HCT116 (cell line): ENCODE measurements at regions not wholly inside any gene's neighbourhood (a gene's known extent, or its start where the extent isn't known, plus 50 kb on each side); places are given as distances from the start of the nearest gene placed in this dataset.

Source experiments
- ATAC-seq: fragments of 200-7000 bp; cut with Tn5 transposase; 2 replicates; pipeline ENCODE4 v1.9.1; 2020; ENCODE audit warnings: mild to moderate bottlenecking, moderate library complexity
- BruUV-seq: library from RNA; stranded (reverse); fragments of 400-500 nt; replicated peaks from 2 replicates; lab custom pipeline; 2021; lab: Mats Ljungman, UMichigan
- CTCF ChIA-PET: fragments of 300-600 bp; sonication (Branson Sonifier 250); formaldehyde crosslinking; loops from one replicate; lab custom pipeline; 2021; ENCODE audit warnings: antibody characterized with exemption; lab: Charles Lee
- POLR2A ChIA-PET: fragments of 300-600, 350-600 bp; sonication (Branson Sonifier 250); formaldehyde crosslinking; loops from one replicate; lab custom pipeline; 2021; ENCODE audit warnings: antibody characterized with exemption; lab: Charles Lee
- RAD21 ChIA-PET, 2 experiments: fragments of 300-600 bp; sonication (Branson Sonifier 250); formaldehyde crosslinking; loops; one replicate each; lab custom pipeline; 2023; ENCODE audit warnings: low total read pairs in 2 of 2; ENCODE audit not compliant: uncharacterized antibody in 2 of 2, unreplicated experiment in 2 of 2, low non-redundant PET in 1 of 2; lab: Charles Lee
- DNase-seq: peaks from one replicate; pipeline ENCODE4 v3.0.0-alpha.2; 2010; ENCODE audit warnings: low read depth, low spot score
- H2AFZ ChIP-seq: fragments of 200-600 bp; shearing (Covaris generic), sonication (generic); 2 replicates; pipeline ENCODE4 v1.6.1; 2017; ENCODE audit warnings: low read depth, mixed run types, mixed read lengths, antibody characterized with exemption, low read length; ENCODE audit not compliant: poor library complexity, severe bottlenecking
- H3K27ac ChIP-seq: 2 replicates; pipeline ENCODE4 v1.5.1; 2012; ENCODE audit warnings: low read depth, low read length
- H3K27me3 ChIP-seq: fragments of 200-600 bp; sonication (generic); 2 replicates; pipeline ENCODE4 v1.6.1; 2016; ENCODE audit warnings: mixed run types, low read length, mixed read lengths; ENCODE audit not compliant: insufficient read depth
- H3K36me3 ChIP-seq, 2 experiments: fragments of 200-500 bp in 1 of 2; fragments of 200-600 bp in 1 of 2; sonication (Bioruptor generic) in 1 of 2; sonication (generic) in 1 of 2; 2 replicates each; pipeline versions ENCODE4 v1.5.1 to v1.6.1; 2014 to 2016; ENCODE audit warnings: low read length in 2 of 2, inconsistent platforms in 1 of 2, mixed read lengths in 1 of 2, mixed run types in 1 of 2; ENCODE audit not compliant: insufficient read depth in 2 of 2, control insufficient read depth in 1 of 2
- H3K4me1 ChIP-seq, 2 experiments: fragments of 200-600 bp in 1 of 2; sonication (generic) in 1 of 2; 2 replicates each; pipeline versions ENCODE4 v1.5.1 to v1.6.1; 2012 to 2017; ENCODE audit warnings: low read length in 2 of 2, inconsistent platforms in 1 of 2, mild to moderate bottlenecking in 1 of 2, mixed read lengths in 1 of 2, mixed run types in 1 of 2, moderate library complexity in 1 of 2; ENCODE audit not compliant: insufficient read depth in 2 of 2, control insufficient read depth in 1 of 2
- H3K4me2 ChIP-seq: fragments of 200-600 bp; sonication (generic); 2 replicates; pipeline ENCODE4 v1.6.1; 2017; ENCODE audit warnings: mixed run types, low read length, mixed read lengths
- H3K4me3 ChIP-seq, 2 experiments: fragments of 200-600 bp in 1 of 2; sonication (generic) in 1 of 2; replicated peaks in 1 of 2; 2 replicates each; pipeline ENCODE4 v1.5.1; 2011 to 2016; ENCODE audit warnings: low read length in 2 of 2, control low read depth in 1 of 2, low read depth in 1 of 2, mild to moderate bottlenecking in 1 of 2, mixed read lengths in 1 of 2, mixed run types in 1 of 2
- H3K79me2 ChIP-seq: fragments of 200-600 bp; sonication (generic); 2 replicates; pipeline ENCODE4 v1.6.1; 2017; ENCODE audit warnings: mild to moderate bottlenecking, mixed run types, low read length, moderate library complexity, mixed read lengths; ENCODE audit not compliant: insufficient read depth
- H3K9ac ChIP-seq: fragments of 200-600 bp; sonication (generic); 2 replicates; pipeline ENCODE4 v1.6.1; 2016; ENCODE audit warnings: low read length, mixed read lengths
- H3K9me2 ChIP-seq: fragments of 200-600 bp; sonication (generic), shearing (Covaris generic); 2 replicates; pipeline ENCODE4 v1.6.1; 2017; ENCODE audit warnings: mixed run types, mild to moderate bottlenecking, moderate library complexity; ENCODE audit not compliant: insufficient read depth
- H3K9me3 ChIP-seq, 2 experiments: fragments of 200-500 bp in 1 of 2; fragments of 200-600 bp in 1 of 2; sonication (Bioruptor generic) in 1 of 2; sonication (generic) in 1 of 2; 2 replicates each; pipeline ENCODE4 v1.6.1; 2014 to 2017; ENCODE audit warnings: low read length in 2 of 2, mixed read lengths in 2 of 2, inconsistent platforms in 1 of 2, low read depth in 1 of 2, mild to moderate bottlenecking in 1 of 2, mixed run types in 1 of 2, moderate library complexity in 1 of 2; ENCODE audit not compliant: control insufficient read depth in 1 of 2, insufficient read depth in 1 of 2
- H4K20me1 ChIP-seq: fragments of 200-600 bp; sonication (generic), shearing (Covaris generic); 2 replicates; pipeline ENCODE4 v1.6.1; 2017; ENCODE audit warnings: mixed run types, mild to moderate bottlenecking, moderate library complexity; ENCODE audit not compliant: insufficient read depth
- CEBPB ChIP-seq: IDR thresholded peaks from 2 replicates; pipeline ENCODE4 v1.6.1; 2012; ENCODE audit warnings: low read depth
- ELF1 ChIP-seq: IDR thresholded peaks from 2 replicates; pipeline ENCODE4 v1.6.1; 2012; ENCODE audit warnings: low read depth, borderline replicate concordance
- EZH2 ChIP-seq: fragments of 200-600 bp; sonication (generic); IDR thresholded peaks from 2 replicates; pipeline ENCODE4 v1.6.1; 2017; ENCODE audit warnings: antibody characterized with exemption, mixed run types
- EZH2phosphoT487 ChIP-seq: fragments of 200-600 bp; IDR thresholded peaks from 2 replicates; pipeline ENCODE4 v1.6.1; 2018; ENCODE audit warnings: antibody characterized with exemption, borderline replicate concordance
- FOSL1 ChIP-seq: IDR thresholded peaks from 2 replicates; pipeline ENCODE4 v1.6.1; 2012; ENCODE audit warnings: low read depth
- POLR2AphosphoS5 ChIP-seq: IDR thresholded peaks from 2 replicates; pipeline ENCODE4 v1.6.1; 2011; ENCODE audit warnings: mild to moderate bottlenecking, low read depth, low read length, moderate library complexity
- RAD21 ChIP-seq: IDR thresholded peaks from 2 replicates; pipeline ENCODE4 v1.6.1; 2012; ENCODE audit warnings: low read depth, mild to moderate bottlenecking
- SP1 ChIP-seq: IDR thresholded peaks from 2 replicates; pipeline ENCODE4 v1.6.1; 2012; ENCODE audit warnings: low read depth
- TCF7L2 ChIP-seq: IDR thresholded peaks from 2 replicates; pipeline ENCODE4 v1.7.0; 2011; ENCODE audit warnings: borderline replicate concordance, inconsistent platforms; ENCODE audit not compliant: insufficient read depth, insufficient read length; ENCODE audit errors: extremely low read depth
- intact Hi-C: fragments of 100-400 bp; cut with micrococcal nuclease; formaldehyde crosslinking; loops from 2 replicates; pipeline ENCODE4 v1.10.0; 2022
- TF ChIP-seq, protein P1 (sequence below): IDR thresholded peaks from 2 replicates; pipeline ENCODE4 v1.6.1; 2012
- TF ChIP-seq, protein P2 (sequence below): IDR thresholded peaks from 2 replicates; pipeline ENCODE4 v1.6.1; 2012
- TF ChIP-seq, protein P3 (sequence below): IDR thresholded peaks from 2 replicates; pipeline ENCODE4 v1.6.1; 2011; ENCODE audit warnings: mild to moderate bottlenecking, low read length, moderate library complexity; ENCODE audit not compliant: insufficient replicate concordance; ENCODE audit errors: extremely low read depth

DNA sequence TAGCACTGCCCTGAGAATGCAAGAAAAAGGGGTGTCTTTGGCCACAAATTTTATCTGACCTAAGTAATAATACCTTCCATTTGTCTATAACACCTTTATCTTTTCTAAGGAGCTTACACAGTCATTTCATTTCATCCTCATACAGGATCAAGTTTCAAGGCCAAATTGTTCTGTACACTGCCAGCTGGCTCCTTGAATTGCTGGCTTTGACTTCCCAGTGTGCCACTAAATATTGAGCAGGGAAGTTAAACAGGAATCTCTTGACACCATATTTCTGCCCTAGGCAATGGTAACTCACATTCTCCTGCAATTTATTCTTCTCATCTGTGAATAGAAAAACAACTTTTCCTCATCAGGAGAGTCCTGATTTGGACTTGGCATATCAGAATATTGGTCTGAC is 195.1 kb upstream of the LRP1B start:
- TF ChIP-seq EZH2phosphoT487 (no peak), FOSL1 (no peak), TCF7L2 (no peak), SP1 (no peak), EZH2 (no peak), POLR2AphosphoS5 (no peak), ELF1 (no peak), CEBPB (no peak), RAD21 (no peak)
- TF ChIP-seq, protein P1, sequence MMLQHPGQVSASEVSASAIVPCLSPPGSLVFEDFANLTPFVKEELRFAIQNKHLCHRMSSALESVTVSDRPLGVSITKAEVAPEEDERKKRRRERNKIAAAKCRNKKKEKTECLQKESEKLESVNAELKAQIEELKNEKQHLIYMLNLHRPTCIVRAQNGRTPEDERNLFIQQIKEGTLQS, result no peak
- TF ChIP-seq, protein P2, sequence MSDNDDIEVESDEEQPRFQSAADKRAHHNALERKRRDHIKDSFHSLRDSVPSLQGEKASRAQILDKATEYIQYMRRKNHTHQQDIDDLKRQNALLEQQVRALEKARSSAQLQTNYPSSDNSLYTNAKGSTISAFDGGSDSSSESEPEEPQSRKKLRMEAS, result no peak
- TF ChIP-seq, protein P3, sequence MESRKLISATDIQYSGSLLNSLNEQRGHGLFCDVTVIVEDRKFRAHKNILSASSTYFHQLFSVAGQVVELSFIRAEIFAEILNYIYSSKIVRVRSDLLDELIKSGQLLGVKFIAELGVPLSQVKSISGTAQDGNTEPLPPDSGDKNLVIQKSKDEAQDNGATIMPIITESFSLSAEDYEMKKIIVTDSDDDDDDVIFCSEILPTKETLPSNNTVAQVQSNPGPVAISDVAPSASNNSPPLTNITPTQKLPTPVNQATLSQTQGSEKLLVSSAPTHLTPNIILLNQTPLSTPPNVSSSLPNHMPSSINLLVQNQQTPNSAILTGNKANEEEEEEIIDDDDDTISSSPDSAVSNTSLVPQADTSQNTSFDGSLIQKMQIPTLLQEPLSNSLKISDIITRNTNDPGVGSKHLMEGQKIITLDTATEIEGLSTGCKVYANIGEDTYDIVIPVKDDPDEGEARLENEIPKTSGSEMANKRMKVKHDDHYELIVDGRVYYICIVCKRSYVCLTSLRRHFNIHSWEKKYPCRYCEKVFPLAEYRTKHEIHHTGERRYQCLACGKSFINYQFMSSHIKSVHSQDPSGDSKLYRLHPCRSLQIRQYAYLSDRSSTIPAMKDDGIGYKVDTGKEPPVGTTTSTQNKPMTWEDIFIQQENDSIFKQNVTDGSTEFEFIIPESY, result no peak
- Histone ChIP-seq H3K36me3 (no peaks in the 10 kb centered on the region), H3K4me2 (no peak overlapping the region), H4K20me1 (no peaks in the 10 kb centered on the region), H3K9me2 (no peaks in the 10 kb centered on the region), H3K9ac (no peak overlapping the region), H3K27me3 (no peaks in the 10 kb centered on the region), H3K4me1 (no peaks in the 10 kb centered on the region; a peak in 1 of 4 replicates), H3K9me3 (no peaks in the 10 kb centered on the region), H3K79me2 (no peaks in the 10 kb centered on the region), H3K27ac (no peak overlapping the region), H2AFZ (no peak overlapping the region), H3K4me3 (no peak overlapping the region)
- intact Hi-C loops, result no loop called here
- RAD21 ChIA-PET, result no interaction called here
- no peak for ATAC-seq
- DNase-seq, result no peak
- CTCF ChIA-PET, result no interaction called here
- no TSS peak for BruUV-seq
- POLR2A ChIA-PET, result no interaction called here
